Immature natural killer cell (primary cell): ENCODE measurements at regions not wholly inside any gene's neighbourhood (a gene's known extent, or its start where the extent isn't known, plus 50 kb on each side); places are given as distances from the start of the nearest gene placed in this dataset.

Experiments
- DNase-seq, 3 donors: peaks; one replicate each; pipeline ENCODE4 v3.0.0; 2022; ENCODE audit warnings: mixed read lengths in 1 of 3
- H3K27ac Mint-ChIP-seq, 6 donors: one replicate each; pipeline ENCODE4 v1.8.0; 2020; ENCODE audit warnings: mixed read lengths in 6 of 6, mild to moderate bottlenecking in 5 of 6, inconsistent platforms in 4 of 6, moderate library complexity in 3 of 6
- H3K27me3 Mint-ChIP-seq, 3 donors: one replicate each; pipeline ENCODE4 v1.8.0; 2020 to 2021; ENCODE audit warnings: low read depth in 3 of 3, mild to moderate bottlenecking in 3 of 3, mixed read lengths in 3 of 3, moderate library complexity in 3 of 3, inconsistent platforms in 1 of 3
- H3K36me3 Mint-ChIP-seq, 3 donors: one replicate each; pipeline ENCODE4 v1.8.0; 2020; ENCODE audit warnings: mixed read lengths in 3 of 3, inconsistent platforms in 2 of 3, mild to moderate bottlenecking in 2 of 3
- H3K4me1 Mint-ChIP-seq, 2 donors: one replicate each; pipeline ENCODE4 v1.8.0; 2020; ENCODE audit warnings: inconsistent platforms in 2 of 2, mild to moderate bottlenecking in 2 of 2, mixed read lengths in 2 of 2, moderate library complexity in 1 of 2
- H3K4me3 Mint-ChIP-seq, 5 donors: one replicate each; pipeline ENCODE4 v1.8.0; 2020; ENCODE audit warnings: mild to moderate bottlenecking in 5 of 5, mixed read lengths in 5 of 5, inconsistent platforms in 3 of 5, moderate library complexity in 3 of 5
- H3K9me3 Mint-ChIP-seq, 6 donors: one replicate each; pipeline ENCODE4 v1.8.0; 2020; ENCODE audit warnings: mild to moderate bottlenecking in 6 of 6, mixed read lengths in 6 of 6, inconsistent platforms in 4 of 6, moderate library complexity in 3 of 6

- Mint-ChIP-seq H3K27me3 (peaks cover 0 to 7% (median 0%) of the 10 kb centered on the region in 3 donors), H3K9me3 (peaks cover 0 to 15% (median 0%) of the 10 kb centered on the region in 6 donors), H3K4me3 (no peak overlapping the region), H3K36me3 (no peaks in the 10 kb centered on the region), H3K4me1 (no peaks in the 10 kb centered on the region), H3K27ac (no peak overlapping the region)
- no peak for DNase-seq
These were observed 130.2 kb downstream of the OSR1 start for GRCh38 chr2:19228181-19228593.

- Mint-ChIP-seq H3K4me3 (no peak overlapping the region), H3K36me3 (no peaks in the 10 kb centered on the region), H3K27me3 (peaks cover 0 to 7% (median 0%) of the 10 kb centered on the region in 3 donors), H3K9me3 (peaks cover 0 to 15% (median 0%) of the 10 kb centered on the region in 6 donors), H3K4me1 (no peaks in the 10 kb centered on the region), H3K27ac (no peak overlapping the region)
- no peak for DNase-seq
These were observed 131.6 kb downstream of the OSR1 start for GRCh38 chr2:19226871-19227270.

- Mint-ChIP-seq H3K4me1 (no peaks in the 10 kb centered on the region), H3K27ac (no peak overlapping the region)
These were observed 132.0 kb downstream of the OSR1 start for GRCh38 chr2:19226386-19226785.

GRCh38 chr2:19225931-19226330 lies 132.5 kb downstream of the OSR1 start:
- Mint-ChIP-seq H3K36me3 (no peaks in the 10 kb centered on the region), H3K4me3 (no peak overlapping the region), H3K27me3 (peaks cover 0 to 7% (median 0%) of the 10 kb centered on the region in 3 donors), H3K4me1 (no peaks in the 10 kb centered on the region), H3K9me3 (peaks cover 0 to 9% (median 1%) of the 10 kb centered on the region in 6 donors), H3K27ac (no peak overlapping the region)
- no peak for DNase-seq

More at GRCh38 chr2:19226386-19226785, 132.0 kb downstream of the OSR1 start:
- DNase-seq, result no peak
- Mint-ChIP-seq H3K27me3 (peaks cover 0 to 7% (median 0%) of the 10 kb centered on the region in 3 donors), H3K36me3 (no peaks in the 10 kb centered on the region), H3K9me3 (peaks cover 0 to 13% (median 0%) of the 10 kb centered on the region in 6 donors), H3K4me3 (no peak overlapping the region)

GRCh38 chr2:19225126-19225525 lies 133.3 kb downstream of the OSR1 start:
- no peaks in the 10 kb centered on the region for H3K36me3 Mint-ChIP-seq

GRCh38 chr2:19224486-19224885 lies 133.9 kb downstream of the OSR1 start:
- peaks cover 0 to 9% (median 0%) of the 10 kb centered on the region in 6 donors for H3K9me3 Mint-ChIP-seq
- H3K4me1 Mint-ChIP-seq, result no peaks in the 10 kb centered on the region
- DNase-seq, result no peak
- H3K4me3 Mint-ChIP-seq, result no peak overlapping the region
- H3K27me3 Mint-ChIP-seq, result peaks cover 0 to 7% (median 0%) of the 10 kb centered on the region in 3 donors
- H3K27ac Mint-ChIP-seq, result no peak overlapping the region
- H3K36me3 Mint-ChIP-seq, result no peaks in the 10 kb centered on the region

More at GRCh38 chr2:19225126-19225525, 133.3 kb downstream of the OSR1 start:
- Mint-ChIP-seq H3K4me3 (no peak overlapping the region), H3K27me3 (peaks cover 0 to 7% (median 0%) of the 10 kb centered on the region in 3 donors), H3K27ac (no peak overlapping the region), H3K9me3 (peaks cover 0 to 9% (median 1%) of the 10 kb centered on the region in 6 donors), H3K4me1 (no peaks in the 10 kb centered on the region)
- no peak for DNase-seq

GRCh38 chr2:19224011-19224410 lies 134.4 kb downstream of the OSR1 start:
- DNase-seq, result no peak
- H3K27me3 Mint-ChIP-seq, result peaks cover 0 to 7% (median 0%) of the 10 kb centered on the region in 3 donors
- H3K9me3 Mint-ChIP-seq, result peaks cover 0 to 9% (median 0%) of the 10 kb centered on the region in 6 donors
- H3K4me1 Mint-ChIP-seq, result no peaks in the 10 kb centered on the region
- H3K27ac Mint-ChIP-seq, result no peak overlapping the region
- H3K4me3 Mint-ChIP-seq, result no peak overlapping the region
- no peaks in the 10 kb centered on the region for H3K36me3 Mint-ChIP-seq

GRCh38 chr2:19219060-19219459 lies 139.4 kb downstream of the OSR1 start:
- Mint-ChIP-seq H3K4me1 (no peaks in the 10 kb centered on the region), H3K9me3 (peaks cover 2 to 17% (median 11%) of the 10 kb centered on the region in 6 donors), H3K4me3 (no peak overlapping the region), H3K27me3 (peaks cover 0 to 3% (median under 1%) of the 10 kb centered on the region in 3 donors), H3K27ac (no peak overlapping the region), H3K36me3 (no peaks in the 10 kb centered on the region)
- DNase-seq, result no peak

GRCh38 chr2:19218166-19218565 lies 140.3 kb downstream of the OSR1 start:
- H3K9me3 Mint-ChIP-seq, result peaks cover 2 to 25% (median 11%) of the 10 kb centered on the region in 6 donors
- H3K27ac Mint-ChIP-seq, result no peak overlapping the region
- H3K27me3 Mint-ChIP-seq, result peaks cover 0 to 3% (median 2%) of the 10 kb centered on the region in 3 donors

GRCh38 chr2:19216676-19217602 lies 141.5 kb downstream of the OSR1 start:
- Mint-ChIP-seq H3K27me3 (peaks cover 0 to 3% (median 2%) of the 10 kb centered on the region in 3 donors), H3K27ac (no peak overlapping the region), H3K4me1 (no peaks in the 10 kb centered on the region), H3K36me3 (no peaks in the 10 kb centered on the region), H3K9me3 (peaks cover 2 to 31% (median 11%) of the 10 kb centered on the region in 6 donors), H3K4me3 (no peak overlapping the region)
- DNase-seq, result no peak

More at GRCh38 chr2:19218166-19218565, 140.3 kb downstream of the OSR1 start:
- Mint-ChIP-seq H3K4me1 (no peaks in the 10 kb centered on the region), H3K36me3 (no peaks in the 10 kb centered on the region), H3K4me3 (no peak overlapping the region)
- DNase-seq, result no peak

- Mint-ChIP-seq H3K4me3 (no peak overlapping the region), H3K9me3 (peaks cover 3 to 31% (median 11%) of the 10 kb centered on the region in 6 donors), H3K27me3 (peaks cover 0 to 3% (median 2%) of the 10 kb centered on the region in 3 donors), H3K36me3 (no peaks in the 10 kb centered on the region), H3K27ac (no peak overlapping the region), H3K4me1 (no peaks in the 10 kb centered on the region)
- DNase-seq, result no peak
These were observed 142.2 kb downstream of the OSR1 start for GRCh38 chr2:19216238-19216637.

GRCh38 chr2:19214682-19215391 lies 143.6 kb downstream of the OSR1 start:
- no peak for DNase-seq
- H3K27ac Mint-ChIP-seq, result no peak overlapping the region
- H3K27me3 Mint-ChIP-seq, result peaks cover 0 to 3% (median 2%) of the 10 kb centered on the region in 3 donors
- H3K4me1 Mint-ChIP-seq, result no peaks in the 10 kb centered on the region
- H3K36me3 Mint-ChIP-seq, result no peaks in the 10 kb centered on the region
- no peak overlapping the region for H3K4me3 Mint-ChIP-seq
- peaks cover 3 to 36% (median 13%) of the 10 kb centered on the region in 6 donors for H3K9me3 Mint-ChIP-seq

- no peak for DNase-seq
- Mint-ChIP-seq H3K27me3 (peaks cover 0 to 2% (median 1%) of the 10 kb centered on the region in 3 donors), H3K4me1 (no peaks in the 10 kb centered on the region), H3K27ac (no peak overlapping the region), H3K36me3 (no peaks in the 10 kb centered on the region), H3K4me3 (no peak overlapping the region), H3K9me3 (peaks cover 6 to 42% (median 11%) of the 10 kb centered on the region in 6 donors)
These were observed 148.7 kb downstream of the OSR1 start for GRCh38 chr2:19209575-19210341.
